ENCODE measurements at regions not wholly inside any gene's neighbourhood (a gene's known extent, or its start where the extent isn't known, plus 50 kb on each side); places are given as distances from the start of the nearest gene placed in this dataset.

- H3K27me3 ChIP-seq (ENCODE audit: insufficient read depth, low read length): no peaks in the 10 kb centered on the region
- H3K9me3 Mint-ChIP-seq: peaks cover 12 to 13% of the 10 kb centered on the region in 2 experiments
- no peaks in the 10 kb centered on the region for H3K79me2 ChIP-seq (ENCODE audit: insufficient read depth, low read length)
- no peak overlapping the region for H2BK12ac ChIP-seq (ENCODE audit: insufficient read length, low read depth, low read length)
- H3K23ac ChIP-seq (ENCODE audit: insufficient read length, low read depth, low read length): no peak overlapping the region
- no peaks in the 10 kb centered on the region for H3K79me1 ChIP-seq (ENCODE audit: insufficient read depth, low read depth, low read length, poor library complexity, severe bottlenecking)
- no peak overlapping the region for H3K4ac ChIP-seq (ENCODE audit: low read depth, low read length)
- no peak for DNase-seq
- H3K27ac Mint-ChIP-seq: no peak overlapping the region
- no CpG with 5 or more reads among the region's 4 CpGs for WGBS (ENCODE audit: extremely low coverage, insufficient read length, low lambda C conversion rate)
- no peak overlapping the region for H2AFZ ChIP-seq (ENCODE audit: low read length)
- no peaks in the 10 kb centered on the region for H3K4me1 Mint-ChIP-seq
- no peak overlapping the region for H2BK15ac ChIP-seq (ENCODE audit: low read depth, low read length)
- no peak overlapping the region for H3K14ac ChIP-seq (ENCODE audit: insufficient read depth, low read length)
- no peak overlapping the region for H3K4me2 ChIP-seq (ENCODE audit: insufficient read depth, insufficient read length, low read length)
- H3T11ph ChIP-seq (ENCODE audit: low read length): no peak overlapping the region
- H3K27me3 Mint-ChIP-seq (ENCODE audit: low read depth): no peaks in the 10 kb centered on the region
- no peak overlapping the region for H3K4me3 Mint-ChIP-seq
- H3K27ac ChIP-seq (ENCODE audit: insufficient read length, low read depth, low read length): no peak overlapping the region
- no peak overlapping the region for H3K56ac ChIP-seq (ENCODE audit: insufficient read length, low read depth, low read length)
- no peak overlapping the region for H4K5ac ChIP-seq (ENCODE audit: insufficient read length, low read depth, low read length)
- H2BK5ac ChIP-seq (ENCODE audit: insufficient read length, low read length): no peak overlapping the region
- no peak overlapping the region for H3K18ac ChIP-seq (ENCODE audit: insufficient read length, low read depth, low read length)
- H2BK20ac ChIP-seq (ENCODE audit: low read depth, low read length, poor library complexity, severe bottlenecking): no peak overlapping the region
- H3K23me2 ChIP-seq (ENCODE audit: insufficient read length, low read depth, low read length, poor library complexity, severe bottlenecking): no peaks in the 10 kb centered on the region
- H3K9ac ChIP-seq (ENCODE audit: extremely low read depth, insufficient read length, low read length): no peak overlapping the region
- H3K4me1 ChIP-seq (ENCODE audit: insufficient read depth, low read length): no peaks in the 10 kb centered on the region
- H4K8ac ChIP-seq (replicated peaks; ENCODE audit: insufficient read length, low read depth, low read length): no peak overlapping the region
- no peaks in the 10 kb centered on the region for H4K20me1 ChIP-seq (ENCODE audit: control insufficient read depth, insufficient read depth, insufficient read length)
- no peak for TF ChIP-seq CTCF (conservative IDR thresholded peaks at IDR 0.05)
- peaks cover 4 to 31% (median 12%) of the 10 kb centered on the region in 3 experiments; a peak in 6 of 7 replicates for H3K36me3 Mint-ChIP-seq (ENCODE audit: insufficient read depth in 1 of 3, low read depth in 3 of 3)
- H4K91ac ChIP-seq (ENCODE audit: insufficient read length, low read depth, low read length): no peak overlapping the region
- H2AK5ac ChIP-seq (ENCODE audit: insufficient read length, low read length): no peak overlapping the region
- no peaks in the 10 kb centered on the region for H3K9me3 ChIP-seq (ENCODE audit: control insufficient read depth, low read depth, low read length)
- H2BK120ac ChIP-seq (ENCODE audit: low read depth, low read length, poor library complexity, severe bottlenecking): no peak overlapping the region
These were observed 514.1 kb downstream of the ETNK1 start for GRCh38 chr12:23139026-23139425.
